HCT116 (cell line): ENCODE measurements at regions not wholly inside any gene's neighbourhood (a gene's known extent, or its start where the extent isn't known, plus 50 kb on each side); places are given as distances from the start of the nearest gene placed in this dataset.

Experiments used
- ATAC-seq: fragments of 200-7000 bp; cut with Tn5 transposase; 2 replicates; pipeline ENCODE4 v1.9.1; 2020; ENCODE audit warnings: mild to moderate bottlenecking, moderate library complexity
- BruUV-seq: library from RNA; stranded (reverse); fragments of 400-500 nt; replicated peaks from 2 replicates; lab custom pipeline; 2021; lab: Mats Ljungman, UMichigan
- CTCF ChIA-PET: fragments of 300-600 bp; sonication (Branson Sonifier 250); formaldehyde crosslinking; loops from one replicate; lab custom pipeline; 2021; ENCODE audit warnings: antibody characterized with exemption; lab: Charles Lee
- POLR2A ChIA-PET: fragments of 300-600, 350-600 bp; sonication (Branson Sonifier 250); formaldehyde crosslinking; loops from one replicate; lab custom pipeline; 2021; ENCODE audit warnings: antibody characterized with exemption; lab: Charles Lee
- RAD21 ChIA-PET, 2 experiments: fragments of 300-600 bp; sonication (Branson Sonifier 250); formaldehyde crosslinking; loops; one replicate each; lab custom pipeline; 2023; ENCODE audit warnings: low total read pairs in 2 of 2; ENCODE audit not compliant: uncharacterized antibody in 2 of 2, unreplicated experiment in 2 of 2, low non-redundant PET in 1 of 2; lab: Charles Lee
- DNase-seq: peaks from one replicate; pipeline ENCODE4 v3.0.0-alpha.2; 2010; ENCODE audit warnings: low read depth, low spot score
- H2AFZ ChIP-seq: fragments of 200-600 bp; shearing (Covaris generic), sonication (generic); 2 replicates; pipeline ENCODE4 v1.6.1; 2017; ENCODE audit warnings: low read depth, mixed run types, mixed read lengths, antibody characterized with exemption, low read length; ENCODE audit not compliant: poor library complexity, severe bottlenecking
- H3K27ac ChIP-seq: 2 replicates; pipeline ENCODE4 v1.5.1; 2012; ENCODE audit warnings: low read depth, low read length
- H3K27me3 ChIP-seq: fragments of 200-600 bp; sonication (generic); 2 replicates; pipeline ENCODE4 v1.6.1; 2016; ENCODE audit warnings: mixed run types, low read length, mixed read lengths; ENCODE audit not compliant: insufficient read depth
- H3K36me3 ChIP-seq, 2 experiments: fragments of 200-500 bp in 1 of 2; fragments of 200-600 bp in 1 of 2; sonication (Bioruptor generic) in 1 of 2; sonication (generic) in 1 of 2; 2 replicates each; pipeline versions ENCODE4 v1.5.1 to v1.6.1; 2014 to 2016; ENCODE audit warnings: low read length in 2 of 2, inconsistent platforms in 1 of 2, mixed read lengths in 1 of 2, mixed run types in 1 of 2; ENCODE audit not compliant: insufficient read depth in 2 of 2, control insufficient read depth in 1 of 2
- H3K4me1 ChIP-seq, 2 experiments: fragments of 200-600 bp in 1 of 2; sonication (generic) in 1 of 2; 2 replicates each; pipeline versions ENCODE4 v1.5.1 to v1.6.1; 2012 to 2017; ENCODE audit warnings: low read length in 2 of 2, inconsistent platforms in 1 of 2, mild to moderate bottlenecking in 1 of 2, mixed read lengths in 1 of 2, mixed run types in 1 of 2, moderate library complexity in 1 of 2; ENCODE audit not compliant: insufficient read depth in 2 of 2, control insufficient read depth in 1 of 2
- H3K4me2 ChIP-seq: fragments of 200-600 bp; sonication (generic); 2 replicates; pipeline ENCODE4 v1.6.1; 2017; ENCODE audit warnings: mixed run types, low read length, mixed read lengths
- H3K4me3 ChIP-seq, 2 experiments: fragments of 200-600 bp in 1 of 2; sonication (generic) in 1 of 2; replicated peaks in 1 of 2; 2 replicates each; pipeline ENCODE4 v1.5.1; 2011 to 2016; ENCODE audit warnings: low read length in 2 of 2, control low read depth in 1 of 2, low read depth in 1 of 2, mild to moderate bottlenecking in 1 of 2, mixed read lengths in 1 of 2, mixed run types in 1 of 2
- H3K79me2 ChIP-seq: fragments of 200-600 bp; sonication (generic); 2 replicates; pipeline ENCODE4 v1.6.1; 2017; ENCODE audit warnings: mild to moderate bottlenecking, mixed run types, low read length, moderate library complexity, mixed read lengths; ENCODE audit not compliant: insufficient read depth
- H3K9ac ChIP-seq: fragments of 200-600 bp; sonication (generic); 2 replicates; pipeline ENCODE4 v1.6.1; 2016; ENCODE audit warnings: low read length, mixed read lengths
- H3K9me2 ChIP-seq: fragments of 200-600 bp; sonication (generic), shearing (Covaris generic); 2 replicates; pipeline ENCODE4 v1.6.1; 2017; ENCODE audit warnings: mixed run types, mild to moderate bottlenecking, moderate library complexity; ENCODE audit not compliant: insufficient read depth
- H3K9me3 ChIP-seq, 2 experiments: fragments of 200-500 bp in 1 of 2; fragments of 200-600 bp in 1 of 2; sonication (Bioruptor generic) in 1 of 2; sonication (generic) in 1 of 2; 2 replicates each; pipeline ENCODE4 v1.6.1; 2014 to 2017; ENCODE audit warnings: low read length in 2 of 2, mixed read lengths in 2 of 2, inconsistent platforms in 1 of 2, low read depth in 1 of 2, mild to moderate bottlenecking in 1 of 2, mixed run types in 1 of 2, moderate library complexity in 1 of 2; ENCODE audit not compliant: control insufficient read depth in 1 of 2, insufficient read depth in 1 of 2
- H4K20me1 ChIP-seq: fragments of 200-600 bp; sonication (generic), shearing (Covaris generic); 2 replicates; pipeline ENCODE4 v1.6.1; 2017; ENCODE audit warnings: mixed run types, mild to moderate bottlenecking, moderate library complexity; ENCODE audit not compliant: insufficient read depth
- CBX3 ChIP-seq: IDR thresholded peaks from 2 replicates; pipeline ENCODE4 v1.6.1; 2012; ENCODE audit warnings: low read depth
- POLR2A ChIP-seq: IDR thresholded peaks from 2 replicates; pipeline ENCODE4 v1.7.0; 2011; ENCODE audit warnings: borderline replicate concordance; ENCODE audit not compliant: insufficient read depth, insufficient read length; ENCODE audit errors: extremely low read depth
- POLR2AphosphoS5 ChIP-seq: IDR thresholded peaks from 2 replicates; pipeline ENCODE4 v1.6.1; 2011; ENCODE audit warnings: mild to moderate bottlenecking, low read depth, low read length, moderate library complexity
- SRF ChIP-seq: IDR thresholded peaks from 2 replicates; pipeline ENCODE4 v1.6.1; 2012; ENCODE audit warnings: low read depth
- ZNF274 ChIP-seq: fragments of 200-500 bp; sonication (Bioruptor generic); IDR thresholded peaks from 2 replicates; pipeline ENCODE4 v1.6.1; 2014; ENCODE audit warnings: mild to moderate bottlenecking, low read depth, low read length, inconsistent platforms
- intact Hi-C: fragments of 100-400 bp; cut with micrococcal nuclease; formaldehyde crosslinking; loops from 2 replicates; pipeline ENCODE4 v1.10.0; 2022
- TF ChIP-seq, protein P1 (sequence below): IDR thresholded peaks from 2 replicates; pipeline ENCODE4 v1.6.1; 2012
- TF ChIP-seq, protein P2 (sequence below): IDR thresholded peaks from 2 replicates; pipeline ENCODE4 v1.6.1; 2012; ENCODE audit warnings: low read depth

DNA sequence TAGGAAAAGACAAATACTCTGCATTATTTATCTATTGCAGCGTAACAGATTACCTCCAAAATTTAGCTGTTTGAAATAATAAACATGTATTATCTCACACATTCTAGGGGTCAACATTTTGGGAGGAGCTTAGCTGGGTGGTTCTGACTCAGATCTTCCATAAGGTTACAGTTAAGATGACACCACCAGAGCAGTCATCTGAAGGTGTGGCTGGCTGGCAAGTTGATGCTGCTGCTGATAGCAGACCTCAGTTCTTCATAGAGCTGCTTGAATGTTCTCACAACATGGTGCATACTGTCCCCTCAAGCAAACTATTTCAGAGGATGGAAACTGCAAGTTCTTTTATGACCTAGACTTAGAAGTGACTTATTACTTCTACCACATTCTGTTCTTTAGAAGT lies 146.3 kb upstream of the FSTL4 start:
- BruUV-seq, result no TSS peak
- H2AFZ ChIP-seq, result no peak overlapping the region
- H4K20me1 ChIP-seq, result no peaks in the 10 kb centered on the region
- POLR2A ChIA-PET, result no interaction called here
- RAD21 ChIA-PET, result no interaction called here
- H3K27me3 ChIP-seq, result peaks cover 30% of the 10 kb centered on the region
- no peak overlapping the region for H3K9ac ChIP-seq
- no peak for ATAC-seq
- no peaks in the 10 kb centered on the region for H3K36me3 ChIP-seq
- no peaks in the 10 kb centered on the region for H3K9me3 ChIP-seq
- CTCF ChIA-PET, result no interaction called here
- no peaks in the 10 kb centered on the region for H3K4me1 ChIP-seq
- H3K4me3 ChIP-seq, result no peak overlapping the region
- H3K4me2 ChIP-seq, result no peak overlapping the region
- TF ChIP-seq, protein P1, sequence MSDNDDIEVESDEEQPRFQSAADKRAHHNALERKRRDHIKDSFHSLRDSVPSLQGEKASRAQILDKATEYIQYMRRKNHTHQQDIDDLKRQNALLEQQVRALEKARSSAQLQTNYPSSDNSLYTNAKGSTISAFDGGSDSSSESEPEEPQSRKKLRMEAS, result no peak
- TF ChIP-seq ZNF274 (no peak), POLR2A (no peak), POLR2AphosphoS5 (no peak), SRF (no peak), CBX3 (no peak)
- TF ChIP-seq, protein P2, sequence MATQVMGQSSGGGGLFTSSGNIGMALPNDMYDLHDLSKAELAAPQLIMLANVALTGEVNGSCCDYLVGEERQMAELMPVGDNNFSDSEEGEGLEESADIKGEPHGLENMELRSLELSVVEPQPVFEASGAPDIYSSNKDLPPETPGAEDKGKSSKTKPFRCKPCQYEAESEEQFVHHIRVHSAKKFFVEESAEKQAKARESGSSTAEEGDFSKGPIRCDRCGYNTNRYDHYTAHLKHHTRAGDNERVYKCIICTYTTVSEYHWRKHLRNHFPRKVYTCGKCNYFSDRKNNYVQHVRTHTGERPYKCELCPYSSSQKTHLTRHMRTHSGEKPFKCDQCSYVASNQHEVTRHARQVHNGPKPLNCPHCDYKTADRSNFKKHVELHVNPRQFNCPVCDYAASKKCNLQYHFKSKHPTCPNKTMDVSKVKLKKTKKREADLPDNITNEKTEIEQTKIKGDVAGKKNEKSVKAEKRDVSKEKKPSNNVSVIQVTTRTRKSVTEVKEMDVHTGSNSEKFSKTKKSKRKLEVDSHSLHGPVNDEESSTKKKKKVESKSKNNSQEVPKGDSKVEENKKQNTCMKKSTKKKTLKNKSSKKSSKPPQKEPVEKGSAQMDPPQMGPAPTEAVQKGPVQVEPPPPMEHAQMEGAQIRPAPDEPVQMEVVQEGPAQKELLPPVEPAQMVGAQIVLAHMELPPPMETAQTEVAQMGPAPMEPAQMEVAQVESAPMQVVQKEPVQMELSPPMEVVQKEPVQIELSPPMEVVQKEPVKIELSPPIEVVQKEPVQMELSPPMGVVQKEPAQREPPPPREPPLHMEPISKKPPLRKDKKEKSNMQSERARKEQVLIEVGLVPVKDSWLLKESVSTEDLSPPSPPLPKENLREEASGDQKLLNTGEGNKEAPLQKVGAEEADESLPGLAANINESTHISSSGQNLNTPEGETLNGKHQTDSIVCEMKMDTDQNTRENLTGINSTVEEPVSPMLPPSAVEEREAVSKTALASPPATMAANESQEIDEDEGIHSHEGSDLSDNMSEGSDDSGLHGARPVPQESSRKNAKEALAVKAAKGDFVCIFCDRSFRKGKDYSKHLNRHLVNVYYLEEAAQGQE, result no peak
- TF ChIP-seq, all 23 proteins: peak for 0
- H3K9me2 ChIP-seq, result no peaks in the 10 kb centered on the region; the same call in 1 of the 2 replicates
- H3K27ac ChIP-seq, result no peak overlapping the region
- no peak for DNase-seq
- H3K79me2 ChIP-seq, result no peaks in the 10 kb centered on the region
- intact Hi-C loops, result no loop called here
